ENCODE measurements at regions not wholly inside any gene's neighbourhood (a gene's known extent, or its start where the extent isn't known, plus 50 kb on each side); places are given as distances from the start of the nearest gene placed in this dataset.
"Not testable (repeated sequence)": the region's sequence is repeated elsewhere in the genome, so short reads cannot be mapped to it uniquely, and the experiment has no call there.

DNA sequence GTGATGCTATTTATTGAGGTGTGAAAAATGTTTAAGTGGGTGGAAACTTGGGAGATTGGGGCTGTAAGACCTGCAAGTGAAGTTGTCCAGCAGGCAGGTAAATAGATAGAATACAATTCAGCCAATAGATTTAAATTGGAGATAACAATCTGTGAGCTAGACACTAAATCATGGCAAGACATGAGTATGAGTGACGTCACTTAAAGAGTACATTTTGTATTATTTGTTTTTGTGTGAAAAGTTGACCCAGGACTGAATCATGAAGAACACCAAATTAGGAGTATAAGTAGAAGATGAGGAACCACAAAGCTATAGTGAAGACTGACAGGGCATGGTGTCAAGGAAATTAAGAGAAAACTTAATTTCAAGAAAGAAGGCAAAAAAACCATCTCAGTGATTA lies 249.1 kb upstream of the SEMA3C start:
- DNase-seq = no peak

DNA sequence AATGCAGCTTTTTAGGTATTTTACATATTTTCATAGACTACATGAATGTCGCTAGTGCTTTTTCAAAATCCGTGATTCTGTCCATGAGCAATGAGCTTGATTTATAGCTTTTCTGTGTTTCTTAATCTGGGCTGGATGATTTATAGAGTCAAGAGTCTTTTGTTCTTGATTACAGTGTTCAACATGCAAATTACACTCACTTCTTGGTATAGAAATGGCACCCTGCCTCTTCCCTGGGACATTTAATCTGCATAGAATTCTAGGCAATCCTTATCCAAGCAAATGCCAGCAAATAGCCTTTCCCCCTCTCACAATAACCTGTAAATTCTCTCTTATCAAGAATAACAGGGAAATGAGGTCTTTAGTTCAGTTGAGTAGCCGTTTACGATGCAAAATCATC lies 246.2 kb upstream of the SEMA3C start:
- no peak for DNase-seq

DNA sequence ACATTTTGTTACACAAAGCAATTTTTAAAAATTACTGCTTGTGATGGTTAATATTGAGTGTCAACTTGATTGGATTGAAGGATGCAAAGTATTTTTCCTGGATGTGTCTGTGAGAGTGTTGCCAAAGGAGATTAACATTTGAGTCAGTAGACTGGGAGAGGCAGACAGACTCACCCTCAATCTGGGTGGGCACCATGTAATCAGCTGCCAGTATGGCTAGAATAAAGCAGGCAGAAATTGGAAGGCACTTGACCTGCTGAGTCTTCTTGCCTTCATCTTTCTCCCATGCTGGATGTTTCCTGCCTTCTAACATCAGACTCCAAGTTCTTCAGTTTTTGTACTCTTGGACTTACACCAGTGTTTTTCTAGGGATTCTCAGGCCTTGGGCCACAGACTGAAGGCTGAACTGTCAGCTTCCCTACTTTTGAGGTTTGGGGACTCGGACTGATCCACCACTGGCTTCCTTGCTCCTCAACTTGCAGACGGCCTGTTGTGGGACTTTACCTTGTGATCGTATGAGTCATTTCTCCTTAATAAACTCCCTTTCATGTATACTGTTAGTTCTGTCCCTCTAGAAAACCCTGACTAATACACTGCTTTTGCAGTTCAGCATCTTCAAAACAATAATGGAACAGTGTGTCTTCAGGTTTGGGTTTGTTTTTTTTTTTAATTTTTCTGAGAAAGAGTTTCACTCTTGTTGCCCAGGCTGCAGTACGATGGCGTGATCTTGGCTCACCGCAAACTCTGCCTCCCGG lies 244.1 kb upstream of the SEMA3C start:
- no peak for DNase-seq

DNA sequence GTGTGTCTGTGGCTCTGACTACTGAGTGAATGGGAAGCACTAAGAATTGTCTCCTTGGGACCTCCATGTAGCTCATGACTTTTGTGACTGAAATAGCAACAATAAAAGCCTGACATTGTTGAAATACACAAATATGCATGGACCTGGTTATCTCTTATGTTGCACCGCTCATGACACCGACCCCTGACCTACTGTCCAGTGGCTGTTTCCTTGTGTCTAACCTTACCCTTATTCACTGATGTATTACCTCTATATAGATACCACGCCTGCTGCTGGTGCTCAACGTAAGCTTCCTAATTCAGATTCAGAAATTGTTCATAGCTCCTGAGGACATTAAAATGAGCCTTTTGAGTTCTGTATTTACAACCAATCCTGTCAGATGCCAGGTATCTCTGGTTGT lies 243.4 kb upstream of the SEMA3C start:
- DNase-seq = no peak

DNA sequence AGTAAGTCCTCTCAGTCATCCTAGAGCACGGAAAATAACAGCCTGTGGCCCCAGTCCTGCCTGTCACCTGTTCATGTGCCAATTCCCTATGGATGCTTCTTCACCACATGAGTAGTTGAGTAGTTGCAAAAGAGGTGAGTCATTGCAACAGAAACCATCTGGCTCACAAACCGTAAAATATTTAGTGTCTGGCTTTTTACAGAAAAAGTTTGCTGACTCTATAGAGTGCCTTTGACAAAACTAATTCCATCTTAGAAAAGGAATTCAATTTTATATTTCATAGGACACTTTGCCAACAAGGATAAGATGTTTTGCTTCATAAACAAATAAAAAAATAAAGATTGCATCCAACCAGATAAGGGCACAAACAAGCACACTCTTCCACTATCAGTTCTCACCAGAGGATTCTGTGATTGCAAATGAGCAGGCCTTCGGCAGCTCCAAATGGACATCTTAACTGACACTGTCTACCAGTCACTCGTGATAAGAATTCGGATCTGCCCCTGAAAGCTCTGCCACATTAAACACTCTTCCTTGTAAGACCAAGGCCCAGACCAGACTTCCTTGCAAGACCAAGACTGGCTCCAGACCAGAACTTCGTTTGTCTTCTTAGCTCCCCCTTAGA lies 242.7 kb upstream of the SEMA3C start:
- DNase-seq = peak; percentile 89

DNA sequence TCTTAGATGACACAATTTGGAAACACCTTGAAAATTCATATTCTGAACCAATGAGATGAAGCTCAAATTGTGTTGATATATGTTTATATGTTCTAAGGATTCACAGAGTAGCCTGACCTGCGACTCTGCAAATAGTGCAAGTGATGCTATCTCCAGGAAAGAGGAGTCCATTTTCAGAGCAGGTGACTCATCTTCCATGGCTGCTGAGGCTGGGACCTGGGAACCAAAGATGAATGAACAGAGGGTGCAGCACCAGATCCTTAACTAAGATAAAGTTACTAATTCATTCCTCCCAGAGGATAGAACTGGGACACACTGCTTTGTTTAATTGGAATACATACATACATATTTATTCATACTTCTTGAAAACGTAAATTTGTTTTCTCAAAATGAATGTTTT lies 240.6 kb upstream of the SEMA3C start:
- no peak for DNase-seq

DNA sequence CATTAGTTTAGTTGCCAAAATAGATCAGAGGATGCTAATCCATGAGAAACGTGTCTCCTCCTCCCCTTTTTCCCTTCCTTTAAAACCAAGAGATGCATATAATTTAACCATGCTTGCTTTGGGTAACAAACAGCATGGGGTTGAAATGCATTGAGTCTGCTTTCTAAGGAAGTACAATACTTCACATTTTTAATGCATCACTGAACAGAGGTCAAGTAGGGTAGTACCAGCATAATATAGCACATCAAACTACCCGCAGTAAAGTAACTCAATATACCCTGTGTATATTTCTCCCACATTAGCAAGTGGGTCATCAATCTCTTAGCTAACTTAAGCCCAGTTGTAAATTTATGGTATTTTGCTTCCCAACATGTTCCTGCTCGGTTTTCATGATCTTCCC lies 239.3 kb upstream of the SEMA3C start:
- no peak for DNase-seq

DNA sequence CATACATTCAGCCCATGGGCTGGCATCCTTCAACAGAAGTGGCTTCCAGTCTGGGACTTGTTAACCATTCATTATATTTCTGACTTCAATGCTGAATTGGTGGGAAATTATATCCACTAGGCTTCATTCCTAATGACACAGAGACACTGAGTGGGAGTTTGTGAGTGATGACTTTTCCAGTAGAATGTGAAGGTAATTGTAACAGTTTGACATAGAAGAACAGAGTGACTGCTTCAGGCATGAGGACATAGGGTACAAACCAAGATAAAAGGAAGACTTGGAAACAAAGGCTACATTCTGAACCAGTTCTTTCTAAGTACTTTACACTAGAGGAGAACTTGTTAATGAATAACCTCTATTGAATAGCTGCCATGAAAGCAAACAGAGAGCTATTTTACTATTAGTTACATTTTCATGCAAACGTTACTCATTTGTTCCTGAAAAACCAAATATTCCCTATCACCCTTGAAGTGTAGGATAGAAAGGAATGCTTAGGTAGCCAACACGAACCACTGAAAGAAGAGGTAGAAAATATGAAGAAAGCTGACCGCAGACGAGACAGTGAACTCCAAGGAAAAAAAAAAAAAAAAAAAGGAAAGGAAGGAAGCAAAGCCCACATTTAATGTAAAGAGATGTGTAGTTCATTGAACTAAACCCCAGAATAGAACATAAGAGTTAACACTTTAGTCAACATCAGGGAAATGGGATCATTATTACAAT lies 237.0 kb upstream of the SEMA3C start:
- DNase-seq = no peak

DNA sequence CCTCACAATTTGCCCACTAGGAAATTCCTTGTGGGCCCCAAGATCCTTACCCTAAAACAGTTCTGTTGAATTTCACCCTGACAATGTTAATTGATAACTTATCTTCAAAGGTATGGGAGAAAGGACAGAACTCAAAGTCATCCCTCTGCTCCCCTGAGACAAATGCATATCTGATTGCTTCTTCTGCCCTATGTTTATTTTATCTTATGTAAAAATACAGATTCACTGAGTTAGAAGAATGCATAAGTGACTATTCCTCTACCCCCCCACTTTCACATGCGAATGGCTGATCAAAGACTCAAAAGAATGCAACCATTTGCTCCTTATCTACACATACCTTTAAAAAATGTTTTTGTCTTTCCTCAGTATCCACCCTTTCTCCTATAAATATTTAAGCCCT lies 235.7 kb upstream of the SEMA3C start:
- no peak for DNase-seq

DNA sequence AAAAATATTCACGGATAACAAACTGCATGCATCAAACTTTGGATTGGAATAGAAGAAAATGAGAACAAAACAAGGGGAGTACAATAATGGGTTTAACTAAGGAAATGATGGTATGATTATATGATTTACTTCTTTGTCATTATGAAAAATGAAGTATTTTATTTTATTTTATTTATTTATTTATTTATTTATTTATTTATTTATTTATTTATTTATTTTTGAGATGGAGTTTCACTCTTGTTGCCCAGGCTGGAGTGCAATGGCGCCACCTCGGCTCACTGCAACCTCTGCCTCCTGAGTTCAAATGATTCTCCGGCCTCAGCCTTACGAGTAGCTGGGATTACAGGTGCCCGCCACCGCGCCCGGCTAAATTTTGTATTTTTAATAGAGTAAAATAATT lies 234.1 kb upstream of the SEMA3C start:
- not testable (repeated sequence) for DNase-seq

DNA sequence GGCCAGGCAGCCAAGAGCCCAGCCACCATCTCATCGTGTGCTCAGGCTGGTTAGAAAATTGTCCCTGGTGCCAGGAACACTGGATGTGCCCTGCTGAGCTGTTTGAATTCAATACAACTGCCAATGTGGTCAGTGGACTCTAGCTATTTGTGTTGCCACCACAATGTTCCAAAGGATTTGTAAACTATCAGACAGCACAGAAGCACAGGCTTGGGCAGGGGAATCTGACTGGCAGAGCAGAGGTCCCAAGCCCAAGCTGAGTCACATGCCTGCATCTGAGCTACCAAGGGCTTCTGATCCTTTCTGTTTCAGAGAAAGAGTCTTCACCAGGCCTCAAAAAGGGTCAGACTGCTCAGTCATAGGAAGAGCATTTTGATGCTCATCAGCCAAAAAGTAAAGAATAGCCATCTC lies 232.1 kb upstream of the SEMA3C start:
- DNase-seq = peak; percentile 44

DNA sequence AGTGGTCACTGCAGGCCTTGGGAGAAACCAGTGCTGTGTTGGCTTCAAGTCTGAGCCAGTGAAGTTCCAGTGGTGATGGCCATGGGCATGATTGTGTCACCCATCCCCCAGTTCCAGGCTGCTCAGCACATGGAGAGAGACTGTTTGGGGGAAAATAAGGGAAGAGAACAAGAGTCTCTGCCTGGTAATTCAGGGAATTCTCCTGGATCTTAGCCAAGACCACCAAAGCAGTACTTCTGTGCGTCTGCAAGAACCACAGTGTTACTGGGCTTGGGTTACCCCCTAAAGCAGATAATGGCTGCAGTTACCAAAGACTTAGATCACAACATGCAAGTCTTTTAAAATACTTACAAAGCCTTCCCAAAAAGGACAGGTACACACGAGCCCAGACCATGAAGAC lies 225.0 kb upstream of the SEMA3C start:
- no peak for DNase-seq

DNA sequence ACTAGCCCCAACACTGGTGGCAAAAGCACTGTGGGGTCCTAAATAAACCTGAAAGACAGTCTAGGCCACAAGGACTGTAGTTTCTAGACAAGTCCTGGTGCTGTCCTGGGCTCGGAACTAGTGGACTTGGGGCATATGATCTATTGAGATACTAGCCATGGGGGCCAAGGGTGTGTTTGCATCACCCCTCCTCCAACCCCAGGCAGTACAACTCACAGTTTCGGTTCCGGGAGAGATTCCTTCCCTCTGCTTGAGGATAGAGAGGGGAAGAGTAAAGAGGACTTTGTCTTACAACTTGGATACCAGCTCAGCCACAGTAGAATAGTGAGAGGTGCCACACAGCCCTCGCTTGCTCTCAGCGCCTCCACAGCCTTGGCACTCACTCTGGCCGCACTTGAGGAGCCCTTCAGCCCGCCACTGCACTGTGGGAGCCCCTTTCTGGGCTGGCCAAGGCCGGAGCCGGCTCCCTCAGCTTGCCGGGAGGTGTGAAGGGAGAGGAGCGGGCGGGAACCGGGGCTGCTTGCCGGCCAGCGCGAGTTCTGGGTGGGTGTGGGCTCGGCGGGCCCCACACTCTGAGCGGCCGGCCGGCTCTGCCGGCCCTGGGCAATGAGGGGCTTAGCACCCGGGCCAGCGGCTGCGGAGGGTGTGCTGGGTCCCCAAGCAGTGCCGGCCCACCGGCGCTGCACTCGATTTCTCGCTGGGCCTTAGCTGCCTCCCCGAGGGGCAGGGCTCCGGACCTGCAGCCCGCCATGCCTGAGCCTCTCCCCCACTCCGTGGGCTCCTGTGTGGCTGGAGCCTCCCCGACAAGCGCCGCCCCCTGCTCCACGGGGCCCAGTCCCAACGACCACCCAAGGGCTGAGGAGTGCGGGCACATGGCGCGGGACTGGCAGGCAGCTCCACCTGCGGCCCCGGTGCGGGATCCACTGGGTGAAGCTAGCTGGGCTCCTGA lies 222.7 kb upstream of the SEMA3C start:
- DNase-seq = not testable (repeated sequence)

DNA sequence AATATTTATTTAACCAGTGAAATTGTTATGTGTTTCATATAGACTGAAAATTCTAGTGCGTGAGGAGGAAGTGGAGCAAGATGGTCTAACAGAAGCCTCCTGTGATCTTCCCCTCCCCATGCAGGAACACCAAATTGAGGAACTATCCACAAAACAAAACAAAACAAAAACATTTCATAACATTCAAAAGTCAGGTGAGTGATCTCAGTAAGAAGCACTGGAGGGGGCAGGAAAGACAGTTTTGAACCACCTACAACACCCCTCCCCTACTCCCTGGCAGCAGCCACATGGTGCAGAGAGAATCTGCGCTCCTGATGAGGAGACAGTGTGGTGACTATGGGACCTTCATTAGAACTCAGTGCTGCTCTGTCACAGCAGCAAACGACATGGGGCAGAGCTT lies 221.9 kb upstream of the SEMA3C start:
- DNase-seq = no peak

DNA sequence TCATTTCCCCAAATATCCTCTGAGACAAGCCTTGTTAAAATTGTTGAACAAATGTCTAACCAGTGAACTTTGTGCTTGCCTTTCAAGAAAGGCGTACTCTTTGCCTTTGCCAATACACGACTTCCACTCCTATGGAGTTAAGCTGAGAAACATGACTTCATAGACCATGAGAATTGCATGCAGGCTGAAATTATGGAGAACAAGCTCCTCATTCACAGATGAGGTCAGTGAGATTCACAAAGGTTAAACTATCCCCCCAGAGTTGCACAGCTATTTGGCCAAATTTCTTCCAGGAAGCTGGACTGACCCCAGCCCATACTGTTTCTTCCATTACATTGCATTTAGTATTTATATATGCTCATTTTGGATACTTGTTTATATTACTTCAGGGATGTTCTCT lies 221.4 kb upstream of the SEMA3C start:
- no peak for DNase-seq

DNA sequence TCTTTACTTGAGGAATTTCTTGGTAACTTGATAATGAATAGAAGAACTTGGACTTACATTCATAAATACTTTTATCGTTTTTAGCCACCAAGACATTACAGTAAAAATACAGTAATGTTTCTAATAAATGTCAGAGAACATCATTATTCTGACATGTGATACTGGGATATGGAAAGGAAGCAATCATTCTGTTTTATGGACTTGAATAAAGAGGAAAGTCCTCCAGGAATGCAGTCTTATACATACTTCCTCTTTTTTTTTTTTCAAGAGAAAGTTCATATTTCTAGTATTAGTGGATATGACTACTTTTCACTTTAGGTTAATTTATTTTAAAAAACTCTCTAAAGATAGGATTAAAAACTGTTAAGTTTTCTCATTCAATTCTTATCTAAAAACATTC lies 220.0 kb upstream of the SEMA3C start:
- no peak for DNase-seq

DNA sequence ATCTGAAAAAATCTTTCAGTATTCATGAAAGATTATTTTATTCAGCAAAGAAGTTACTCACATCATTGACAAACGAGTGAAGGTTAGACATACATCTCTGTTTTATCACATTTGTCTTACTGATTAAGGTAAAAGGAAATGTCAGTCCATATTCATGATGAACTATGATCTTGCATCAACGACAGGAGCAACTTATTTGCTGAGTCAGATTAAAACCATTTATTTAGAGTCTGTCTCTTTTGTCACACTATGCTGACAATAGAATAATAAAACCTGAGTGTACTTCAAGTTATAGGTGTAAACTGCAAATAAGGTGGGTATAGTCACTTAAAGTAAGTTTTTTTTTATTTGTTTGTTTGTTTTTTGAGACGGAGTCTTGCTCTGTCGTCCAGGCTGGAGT lies 216.5 kb upstream of the SEMA3C start:
- DNase-seq = no peak

DNA sequence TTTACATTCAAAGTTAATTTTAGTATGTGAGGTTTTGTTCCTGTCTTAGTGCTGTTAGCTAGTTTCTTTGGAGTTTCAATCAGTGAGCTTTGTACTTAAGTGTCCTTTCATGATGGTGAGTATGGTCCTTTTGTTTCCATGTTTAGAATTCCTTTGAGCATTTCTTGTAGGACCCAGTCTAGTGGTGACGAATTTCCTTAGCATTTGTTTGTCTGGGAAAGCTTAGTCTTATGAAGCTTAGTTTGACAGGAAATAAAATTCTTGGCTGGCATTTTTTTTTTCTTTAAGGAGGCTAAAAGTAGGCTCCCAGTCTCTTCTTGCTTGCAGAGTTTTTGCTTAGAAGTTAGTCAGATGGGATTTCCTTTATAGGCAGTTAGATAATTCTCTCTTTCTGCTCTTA lies 209.2 kb upstream of the SEMA3C start:
- no peak for DNase-seq

DNA sequence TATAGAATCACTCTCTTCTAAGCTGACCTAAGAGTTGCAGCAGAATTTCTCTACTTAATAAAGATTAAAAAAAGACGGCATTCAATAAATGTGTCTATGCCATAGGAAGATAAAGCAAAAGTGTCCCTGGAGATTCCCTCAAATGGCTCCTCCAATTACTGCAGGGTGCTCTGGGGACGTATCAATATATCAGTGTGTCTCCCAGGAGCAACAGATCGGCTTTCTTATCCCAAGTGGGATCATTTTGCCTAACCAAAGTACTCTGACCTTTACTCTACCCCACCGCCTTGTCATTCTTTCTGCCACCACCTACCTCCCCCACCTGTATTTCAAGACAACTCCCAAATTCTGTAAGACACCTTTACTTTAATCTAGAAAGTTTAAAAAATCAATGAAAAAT lies 202.0 kb upstream of the SEMA3C start:
- no peak for DNase-seq

DNA sequence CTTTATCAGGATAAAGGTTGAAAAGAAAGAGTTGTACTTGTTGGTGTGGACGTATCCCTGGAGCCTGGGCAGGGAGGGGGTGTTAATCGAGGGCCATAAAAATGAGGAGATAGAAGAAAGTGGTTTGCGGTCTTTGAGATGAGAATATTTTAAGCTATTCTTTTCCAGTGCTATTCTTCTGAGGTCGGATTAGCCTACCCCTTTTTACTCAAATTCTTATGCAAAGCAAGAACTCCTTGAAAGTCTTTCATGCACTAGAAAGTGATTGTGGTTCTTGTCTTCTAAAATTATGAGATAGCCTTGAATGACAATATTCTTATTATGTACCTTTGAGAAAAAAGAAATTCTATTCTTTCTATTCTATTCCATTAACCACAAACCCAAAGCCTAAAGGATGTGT lies 201.3 kb upstream of the SEMA3C start:
- DNase-seq = no peak

DNA sequence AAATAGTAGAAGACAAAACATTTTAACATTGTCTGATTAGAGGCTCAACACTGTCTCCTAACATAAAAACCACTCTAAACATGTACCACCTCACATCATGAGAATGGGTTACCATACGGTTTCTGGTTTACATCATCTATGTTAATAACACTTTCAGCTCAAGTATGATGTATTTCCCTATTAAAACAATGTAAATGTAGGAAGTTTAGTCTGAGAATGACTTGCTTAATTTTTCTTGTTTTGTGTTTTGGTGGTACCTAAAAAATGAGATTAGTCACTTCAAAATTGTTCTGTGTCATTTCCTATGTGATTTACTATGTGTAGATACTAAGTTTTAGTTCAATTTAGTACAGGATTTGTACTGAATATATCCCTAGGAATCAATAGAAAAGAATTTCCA lies 195.8 kb upstream of the SEMA3C start:
- DNase-seq = no peak

DNA sequence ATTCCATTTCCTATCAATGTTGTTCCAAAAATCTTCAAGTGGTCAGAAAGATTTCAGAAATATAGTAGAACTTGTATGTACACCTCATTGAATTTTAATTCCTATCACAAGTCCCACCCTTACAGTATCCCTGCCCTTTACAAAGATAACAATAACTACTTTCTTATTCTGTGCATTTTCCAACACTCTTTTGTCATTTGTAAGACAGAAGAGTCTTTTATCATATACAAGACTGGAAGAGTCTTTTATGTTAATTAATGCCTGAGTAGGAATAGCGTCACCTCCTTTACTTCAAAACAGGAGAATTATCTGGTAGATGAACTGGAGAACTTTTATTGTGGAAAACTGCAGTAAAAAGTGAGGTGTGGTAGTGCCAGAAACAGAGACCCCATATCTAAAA lies 193.9 kb upstream of the SEMA3C start:
- DNase-seq = no peak
